Activated CD8-positive, alpha-beta memory T cell treated with anti-CD3 and anti-CD28 coated beads, Interleukin-2, amount 50 U/mL, for 1 hour (primary cell): ENCODE measurements at regions not wholly inside any gene's neighbourhood (a gene's known extent, or its start where the extent isn't known, plus 50 kb on each side); places are given as distances from the start of the nearest gene placed in this dataset.
"Not testable (repeated sequence)": the region's sequence is repeated elsewhere in the genome, so short reads cannot be mapped to it uniquely, and the experiment has no call there.

Experiments used
- DNase-seq: peaks from one replicate; pipeline ENCODE4 v3.0.0-alpha.2; 2020; ENCODE audit errors: extremely low read depth

- no peak for DNase-seq
Measured at GRCh38 chr18:39635192-39635591, 2069.6 kb upstream of the CELF4 start.

GRCh38 chr18:39627936-39628335, 2062.3 kb upstream of the CELF4 start:
- no peak for DNase-seq

GRCh38 chr18:39624961-39625360, 2059.4 kb upstream of the CELF4 start:
- DNase-seq: no peak

- DNase-seq: no peak
Measured at GRCh38 chr18:39622431-39622830, 2056.8 kb upstream of the CELF4 start.

GRCh38 chr18:39620551-39621168, 2055.1 kb upstream of the CELF4 start:
- no peak for DNase-seq

GRCh38 chr18:39618265-39619003, 2052.8 kb upstream of the CELF4 start:
- no peak for DNase-seq

- no peak for DNase-seq
Measured at GRCh38 chr18:39611381-39612100, 2045.9 kb upstream of the CELF4 start.

- DNase-seq: no peak
Measured at GRCh38 chr18:39607034-39607433, 2041.4 kb upstream of the CELF4 start.

- no peak for DNase-seq
Measured at GRCh38 chr18:39604836-39605235, 2039.2 kb upstream of the CELF4 start.

GRCh38 chr18:39602131-39602530, 2036.5 kb upstream of the CELF4 start:
- DNase-seq: no peak

GRCh38 chr18:39600894-39601293, 2035.3 kb upstream of the CELF4 start:
- DNase-seq: no peak

GRCh38 chr18:39599251-39599650, 2033.7 kb upstream of the CELF4 start:
- no peak for DNase-seq

GRCh38 chr18:39596891-39597290, 2031.3 kb upstream of the CELF4 start:
- no peak for DNase-seq

GRCh38 chr18:39596221-39596620, 2030.6 kb upstream of the CELF4 start:
- DNase-seq: no peak

- no peak for DNase-seq
Measured at GRCh38 chr18:39594206-39594605, 2028.6 kb upstream of the CELF4 start.

GRCh38 chr18:39591649-39592048, 2026.1 kb upstream of the CELF4 start:
- DNase-seq: no peak

- no peak for DNase-seq
Measured at GRCh38 chr18:39589496-39589895, 2023.9 kb upstream of the CELF4 start.

GRCh38 chr18:39587586-39587985, 2022.0 kb upstream of the CELF4 start:
- no peak for DNase-seq

GRCh38 chr18:39586741-39587140, 2021.1 kb upstream of the CELF4 start:
- DNase-seq: no peak

GRCh38 chr18:39574897-39575296, 2009.3 kb upstream of the CELF4 start:
- no peak for DNase-seq

- DNase-seq: no peak
Measured at GRCh38 chr18:39571511-39571910, 2005.9 kb upstream of the CELF4 start.

- DNase-seq: not testable (repeated sequence)
Measured at GRCh38 chr18:39565551-39566230, 2000.1 kb upstream of the CELF4 start.
